Breast epithelium (tissue), 3 donors: ENCODE measurements at regions not wholly inside any gene's neighbourhood (a gene's known extent, or its start where the extent isn't known, plus 50 kb on each side); places are given as distances from the start of the nearest gene placed in this dataset.

Experiments used
- POLR2A ChIP-seq: fragments of 450-650 bp; IDR thresholded peaks from one replicate; pipeline ENCODE4 v1.6.1; 2016; ENCODE audit warnings: antibody characterized with exemption, mild to moderate bottlenecking, moderate library complexity
- POLR2AphosphoS5 ChIP-seq, 3 donors: sonication (generic); formaldehyde crosslinking; IDR thresholded peaks; one replicate each; pipeline ENCODE4 v1.6.1; 2017; ENCODE audit warnings: antibody characterized with exemption in 3 of 3
- TF ChIP-seq, protein P1 (sequence below), 3 donors: fragments of 450-650 bp; IDR thresholded peaks; one replicate each; pipeline ENCODE4 v1.5.1; 2016 to 2017; ENCODE audit warnings: antibody characterized with exemption in 3 of 3, mild to moderate bottlenecking in 3 of 3, moderate library complexity in 3 of 3

DNA sequence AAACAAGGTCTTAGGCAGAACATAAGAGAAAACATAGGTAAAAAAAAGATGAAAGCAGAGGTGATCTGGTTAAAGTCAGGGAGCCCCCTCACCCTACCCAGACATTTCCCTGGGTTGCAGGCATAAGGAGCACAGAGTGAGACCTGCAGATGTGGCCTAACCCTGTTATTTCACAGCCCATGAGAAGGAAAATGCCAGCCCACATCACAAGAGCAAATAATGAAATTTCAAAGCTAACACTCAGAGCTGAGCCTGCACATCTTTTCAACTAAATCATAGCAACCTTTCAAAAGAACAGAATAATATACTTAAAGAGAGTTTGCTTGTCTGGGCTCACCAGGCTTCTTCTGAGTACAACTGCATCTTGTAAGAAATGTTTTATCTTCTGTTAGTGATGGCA is 295.4 kb downstream of the RPAP3 start:
- TF ChIP-seq, protein P1, sequence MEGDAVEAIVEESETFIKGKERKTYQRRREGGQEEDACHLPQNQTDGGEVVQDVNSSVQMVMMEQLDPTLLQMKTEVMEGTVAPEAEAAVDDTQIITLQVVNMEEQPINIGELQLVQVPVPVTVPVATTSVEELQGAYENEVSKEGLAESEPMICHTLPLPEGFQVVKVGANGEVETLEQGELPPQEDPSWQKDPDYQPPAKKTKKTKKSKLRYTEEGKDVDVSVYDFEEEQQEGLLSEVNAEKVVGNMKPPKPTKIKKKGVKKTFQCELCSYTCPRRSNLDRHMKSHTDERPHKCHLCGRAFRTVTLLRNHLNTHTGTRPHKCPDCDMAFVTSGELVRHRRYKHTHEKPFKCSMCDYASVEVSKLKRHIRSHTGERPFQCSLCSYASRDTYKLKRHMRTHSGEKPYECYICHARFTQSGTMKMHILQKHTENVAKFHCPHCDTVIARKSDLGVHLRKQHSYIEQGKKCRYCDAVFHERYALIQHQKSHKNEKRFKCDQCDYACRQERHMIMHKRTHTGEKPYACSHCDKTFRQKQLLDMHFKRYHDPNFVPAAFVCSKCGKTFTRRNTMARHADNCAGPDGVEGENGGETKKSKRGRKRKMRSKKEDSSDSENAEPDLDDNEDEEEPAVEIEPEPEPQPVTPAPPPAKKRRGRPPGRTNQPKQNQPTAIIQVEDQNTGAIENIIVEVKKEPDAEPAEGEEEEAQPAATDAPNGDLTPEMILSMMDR (IDR thresholded peaks at IDR 0.05), result no peak
- no peak for TF ChIP-seq POLR2AphosphoS5 (IDR thresholded peaks at IDR 0.05)
- TF ChIP-seq POLR2A, result no peak
